Activated CD8-positive, alpha-beta T cell treated with anti-CD3 and anti-CD28 coated beads for 36 hours (primary cell): ENCODE measurements at regions not wholly inside any gene's neighbourhood (a gene's known extent, or its start where the extent isn't known, plus 50 kb on each side); places are given as distances from the start of the nearest gene placed in this dataset.

ENCODE experiments used
- ATAC-seq: fragments of 200-7000 bp; cut with Tn5 transposase; one replicate; pipeline ENCODE4 v1.10.0; 2021; ENCODE audit warnings: mild to moderate bottlenecking, moderate library complexity
- CTCF ChIA-PET: fragments of 350-600 bp; sonication (Branson Sonifier 250); formaldehyde crosslinking; loops from one replicate; lab custom pipeline; 2021; ENCODE audit warnings: antibody characterized with exemption; lab: Charles Lee
- POLR2A ChIA-PET: fragments of 350-600 bp; sonication (Branson Sonifier 250); formaldehyde crosslinking; loops from one replicate; lab custom pipeline; 2021; ENCODE audit warnings: antibody characterized with exemption; lab: Charles Lee
- DNase-seq: peaks from one replicate; pipeline ENCODE4 v3.0.0-alpha.2; 2020
- H3K27ac Mint-ChIP-seq: one replicate; pipeline ENCODE4 v1.8.0; 2021; ENCODE audit warnings: mild to moderate bottlenecking, mixed read lengths
- H3K27me3 Mint-ChIP-seq: one replicate; pipeline ENCODE4 v1.8.0; 2021; ENCODE audit warnings: mixed read lengths
- H3K36me3 Mint-ChIP-seq: one replicate; pipeline ENCODE4 v1.8.0; 2021; ENCODE audit warnings: low read depth, mixed read lengths
- H3K4me1 Mint-ChIP-seq: one replicate; pipeline ENCODE4 v1.8.0; 2021; ENCODE audit warnings: low read depth, mixed read lengths
- H3K4me3 Mint-ChIP-seq: one replicate; pipeline ENCODE4 v1.8.0; 2021; ENCODE audit warnings: mild to moderate bottlenecking, moderate library complexity, mixed read lengths
- H3K9me3 Mint-ChIP-seq: one replicate; pipeline ENCODE4 v1.8.0; 2021; ENCODE audit warnings: mixed read lengths
- CTCF ChIP-seq: fragments of 200-600 bp; IDR thresholded peaks from one replicate; pipeline ENCODE4 v1.8.0; 2022; ENCODE audit warnings: antibody characterized with exemption, mild to moderate bottlenecking
- intact Hi-C: fragments of 100-400 bp; cut with micrococcal nuclease; formaldehyde crosslinking; loops from one replicate; pipeline ENCODE4 v1.10.0; 2022

GRCh38 chr18:78587626-78588600 lies 391.7 kb upstream of the SALL3 start:
- intact Hi-C loops = no loop called here
- H3K9me3 Mint-ChIP-seq = peaks cover 2% of the 10 kb centered on the region
- H3K4me3 Mint-ChIP-seq = no peak overlapping the region

GRCh38 chr18:78589916-78590437 lies 389.6 kb upstream of the SALL3 start:
- Mint-ChIP-seq H3K4me1 (no peaks in the 10 kb centered on the region), H3K36me3 (no peaks in the 10 kb centered on the region), H3K9me3 (peaks cover 6% of the 10 kb centered on the region), H3K4me3 (no peak overlapping the region), H3K27me3 (no peaks in the 10 kb centered on the region), H3K27ac (no peak overlapping the region)
- DNase-seq (no peak), ATAC-seq (no peak)
- ChIA-PET CTCF (no interaction called here), POLR2A (no interaction called here)
- TF ChIP-seq CTCF = no peak
- intact Hi-C loops = no loop called here

More at GRCh38 chr18:78587626-78588600, 391.7 kb upstream of the SALL3 start:
- H3K27ac Mint-ChIP-seq = no peak overlapping the region
- H3K27me3 Mint-ChIP-seq = no peaks in the 10 kb centered on the region
- DNase-seq = no peak
- POLR2A ChIA-PET = no interaction called here
- no peak for ATAC-seq
- no peaks in the 10 kb centered on the region for H3K36me3 Mint-ChIP-seq
- CTCF ChIA-PET = no interaction called here
- TF ChIP-seq CTCF = no peak
- no peaks in the 10 kb centered on the region for H3K4me1 Mint-ChIP-seq

- H3K4me3 Mint-ChIP-seq = no peak overlapping the region
- H3K9me3 Mint-ChIP-seq = peaks cover 9% of the 10 kb centered on the region
- H3K27ac Mint-ChIP-seq = no peak overlapping the region
- no peaks in the 10 kb centered on the region for H3K36me3 Mint-ChIP-seq
- ChIA-PET POLR2A (no interaction called here), CTCF (no interaction called here)
- intact Hi-C loops = no loop called here
- ATAC-seq (no peak), DNase-seq (no peak)
- H3K4me1 Mint-ChIP-seq = no peaks in the 10 kb centered on the region
- TF ChIP-seq CTCF = no peak
- no peaks in the 10 kb centered on the region for H3K27me3 Mint-ChIP-seq
These were observed 384.2 kb upstream of the SALL3 start for GRCh38 chr18:78595453-78595852.

GRCh38 chr18:78595924-78596573 lies 383.6 kb upstream of the SALL3 start:
- Mint-ChIP-seq H3K36me3 (no peaks in the 10 kb centered on the region), H3K27ac (no peak overlapping the region), H3K27me3 (no peaks in the 10 kb centered on the region), H3K9me3 (peaks cover 9% of the 10 kb centered on the region), H3K4me1 (no peaks in the 10 kb centered on the region), H3K4me3 (no peak overlapping the region)
- no peak for ATAC-seq
- intact Hi-C loops = no loop called here
- TF ChIP-seq CTCF = no peak
- CTCF ChIA-PET = no interaction called here
- POLR2A ChIA-PET = no interaction called here
- no peak for DNase-seq
